CD14-positive monocyte (primary cell): ENCODE measurements at regions not wholly inside any gene's neighbourhood (a gene's known extent, or its start where the extent isn't known, plus 50 kb on each side); places are given as distances from the start of the nearest gene placed in this dataset.
"Not testable (repeated sequence)": the region's sequence is repeated elsewhere in the genome, so short reads cannot be mapped to it uniquely, and the experiment has no call there.

ENCODE experiments used
- DNase-seq, 3 donors: peaks; one replicate each; pipeline ENCODE4 v3.0.0-alpha.2; 2011 to 2022
- H2AFZ ChIP-seq: 2 replicates; pipeline ENCODE4 v1.6.0; 2012; ENCODE audit warnings: mild to moderate bottlenecking, low read depth, low read length, inconsistent platforms; ENCODE audit not compliant: insufficient read depth, poor library complexity, severe bottlenecking
- H3K27ac ChIP-seq, 2 donors: 1 replicate in 1 of 2; 2 replicates in 1 of 2; pipeline ENCODE4 v1.5.1; 2012 to 2013; ENCODE audit warnings: low read length in 2 of 2, control low read depth in 1 of 2, inconsistent platforms in 1 of 2, low read depth in 1 of 2, mild to moderate bottlenecking in 1 of 2
- H3K27me3 ChIP-seq, 2 donors: one replicate each; pipeline versions ENCODE4 v1.6.0 to v1.6.1; 2011 to 2013; ENCODE audit warnings: low read length in 2 of 2; ENCODE audit not compliant: control insufficient read depth in 2 of 2, insufficient read depth in 2 of 2
- H3K36me3 ChIP-seq, 2 donors: replicated peaks in 1 of 2; 1 replicate in 1 of 2; 2 replicates in 1 of 2; pipeline versions ENCODE4 v1.5.1 to v1.6.1; 2012 to 2013; ENCODE audit warnings: low read length in 2 of 2, control low read depth in 1 of 2, inconsistent platforms in 1 of 2, mild to moderate bottlenecking in 1 of 2; ENCODE audit not compliant: insufficient read depth in 2 of 2, control insufficient read depth in 1 of 2
- H3K4me1 ChIP-seq, 2 donors: 1 replicate in 1 of 2; 2 replicates in 1 of 2; pipeline versions ENCODE4 v1.5.1 to v1.6.1; 2012 to 2013; ENCODE audit warnings: low read length in 2 of 2, control low read depth in 1 of 2, inconsistent platforms in 1 of 2, mild to moderate bottlenecking in 1 of 2, moderate library complexity in 1 of 2; ENCODE audit not compliant: insufficient read depth in 2 of 2, control insufficient read depth in 1 of 2
- H3K4me2 ChIP-seq: replicated peaks from 2 replicates; pipeline ENCODE3; 2012; ENCODE audit warnings: low read length, moderate library complexity, mild to moderate bottlenecking; ENCODE audit not compliant: poor library complexity, severe bottlenecking; ENCODE audit errors: extremely low read depth
- H3K4me3 ChIP-seq, 3 experiments: fragments of 200-600 bp in 1 of 3; sonication (generic) in 1 of 3; replicated peaks in 1 of 3; 1 replicate in 2 of 3; 2 replicates in 1 of 3; pipeline ENCODE4 v1.5.1; 2011 to 2013; ENCODE audit warnings: low read length in 3 of 3, mild to moderate bottlenecking in 3 of 3, control low read depth in 2 of 3, low read depth in 2 of 3, inconsistent platforms in 1 of 3, moderate library complexity in 1 of 3
- H3K79me2 ChIP-seq: 2 replicates; pipeline ENCODE4 v1.6.0; 2012; ENCODE audit warnings: mild to moderate bottlenecking, control low read depth, inconsistent platforms, low read length, moderate library complexity; ENCODE audit not compliant: insufficient read depth
- H3K9ac ChIP-seq: 2 replicates; pipeline ENCODE4 v1.6.0; 2017; ENCODE audit warnings: low read length, mild to moderate bottlenecking; ENCODE audit not compliant: insufficient read depth, poor library complexity, severe bottlenecking
- H3K9me3 ChIP-seq, 2 donors: replicated peaks in 1 of 2; 1 replicate in 1 of 2; 2 replicates in 1 of 2; pipeline versions ENCODE4 v1.5.1 to v1.6.1; 2012 to 2013; ENCODE audit warnings: low read length in 2 of 2, control low read depth in 1 of 2; ENCODE audit not compliant: control insufficient read depth in 1 of 2, insufficient read depth in 1 of 2
- H4K20me1 ChIP-seq: 2 replicates; pipeline ENCODE4 v1.6.0; 2012; ENCODE audit warnings: mild to moderate bottlenecking, low read length, control low read depth, moderate library complexity; ENCODE audit not compliant: insufficient read depth
- H3K27ac Mint-ChIP-seq, 7 donors: one replicate each; pipeline ENCODE4 v1.8.0; 2020; ENCODE audit warnings: mild to moderate bottlenecking in 7 of 7, mixed read lengths in 7 of 7, moderate library complexity in 6 of 7, inconsistent platforms in 2 of 7
- H3K27me3 Mint-ChIP-seq, 3 donors: one replicate each; pipeline ENCODE4 v1.8.0; 2021 to 2022; ENCODE audit warnings: low read depth in 3 of 3, mild to moderate bottlenecking in 3 of 3, mixed read lengths in 3 of 3, moderate library complexity in 3 of 3, inconsistent platforms in 1 of 3
- H3K36me3 Mint-ChIP-seq, 2 donors: one replicate each; pipeline ENCODE4 v1.8.0; 2020; ENCODE audit warnings: mixed read lengths in 2 of 2, inconsistent platforms in 1 of 2, mild to moderate bottlenecking in 1 of 2
- H3K4me1 Mint-ChIP-seq: one replicate; pipeline ENCODE4 v1.8.0; 2020; ENCODE audit warnings: mild to moderate bottlenecking, mixed read lengths
- H3K4me3 Mint-ChIP-seq, 2 donors: one replicate each; pipeline ENCODE4 v1.8.0; 2020; ENCODE audit warnings: mild to moderate bottlenecking in 2 of 2, mixed read lengths in 2 of 2, moderate library complexity in 1 of 2
- H3K9me3 Mint-ChIP-seq, 7 donors: one replicate each; pipeline ENCODE4 v1.8.0; 2020 to 2022; ENCODE audit warnings: mixed read lengths in 7 of 7, mild to moderate bottlenecking in 6 of 7, moderate library complexity in 6 of 7, inconsistent platforms in 2 of 7
- CTCF ChIP-seq: fragments of 200-600 bp; IDR thresholded peaks from one replicate; pipeline ENCODE4 v1.8.0; 2022; ENCODE audit warnings: antibody characterized with exemption, mild to moderate bottlenecking
- WGBS: methylation state at CpG from one replicate; pipeline ENCODE4 v1.1.5; 2013; ENCODE audit warnings: missing lambda C conversion rate; ENCODE audit not compliant: insufficient coverage; 5-methylcytosine and 5-hydroxymethylcytosine counted together
- intact Hi-C, 2 donors: fragments of 100-400 bp; cut with micrococcal nuclease; formaldehyde crosslinking; loops; one replicate each; pipeline versions ENCODE4 v1.15.0 to v1.15.1; 2023

GRCh38 chr12:76177821-76178220 lies 93.3 kb upstream of the NAP1L1 start:
- Mint-ChIP-seq H3K9me3 (peaks cover 0 to 9% (median 3%) of the 10 kb centered on the region in 7 donors), H3K27ac (no peak overlapping the region), H3K4me3 (no peak overlapping the region), H3K4me1 (peaks cover 7% of the 10 kb centered on the region), H3K36me3 (no peaks in the 10 kb centered on the region), H3K27me3 (peaks cover 4 to 9% (median 5%) of the 10 kb centered on the region in 3 donors)
- Histone ChIP-seq H3K27me3 (no peaks in the 10 kb centered on the region), H4K20me1 (no peaks in the 10 kb centered on the region), H3K9ac (no peak overlapping the region), H3K4me1 (peaks cover under 1 to 3% of the 10 kb centered on the region in 2 donors), H3K36me3 (no peaks in the 10 kb centered on the region), H3K9me3 (no peaks in the 10 kb centered on the region), H3K4me3 (no peak overlapping the region), H3K79me2 (no peaks in the 10 kb centered on the region), H3K4me2 (no peak overlapping the region), H3K27ac (no peak overlapping the region), H2AFZ (no peak overlapping the region)
- WGBS, result 100% methylated on average over 4 of the region's 4 CpGs
- intact Hi-C loops, result no loop called here
- no peak for TF ChIP-seq CTCF
- DNase-seq, result peak in 1 of 3 donors; percentile 28

- no peaks in the 10 kb centered on the region for H3K9me3 ChIP-seq
- peaks cover 3 to 9% (median 6%) of the 10 kb centered on the region in 3 donors for H3K27me3 Mint-ChIP-seq
- H3K79me2 ChIP-seq, result no peaks in the 10 kb centered on the region
- H4K20me1 ChIP-seq, result no peaks in the 10 kb centered on the region
- TF ChIP-seq CTCF, result no peak
- no peak overlapping the region for H3K27ac ChIP-seq
- H3K9me3 Mint-ChIP-seq, result peaks cover 0 to 9% (median 3%) of the 10 kb centered on the region in 7 donors
- intact Hi-C loops, result no loop called here
- H3K4me3 ChIP-seq, result no peak overlapping the region
- no peak overlapping the region for H3K4me2 ChIP-seq
- no peak overlapping the region for H2AFZ ChIP-seq
- no peaks in the 10 kb centered on the region for H3K27me3 ChIP-seq
- H3K27ac Mint-ChIP-seq, result no peak overlapping the region
- H3K36me3 ChIP-seq, result no peaks in the 10 kb centered on the region
- peaks cover 16% of the 10 kb centered on the region for H3K4me1 Mint-ChIP-seq
- H3K9ac ChIP-seq, result no peak overlapping the region
- DNase-seq, result no peak
- H3K4me1 ChIP-seq, result peaks cover 10 to 12% of the 10 kb centered on the region in 2 donors
- no peak overlapping the region for H3K4me3 Mint-ChIP-seq
- no peaks in the 10 kb centered on the region for H3K36me3 Mint-ChIP-seq
Measured at GRCh38 chr12:76176940-76177339, 92.5 kb upstream of the NAP1L1 start.

- 83% methylated on average over 1 of the region's 5 CpGs for WGBS
- H3K4me3 Mint-ChIP-seq, H3K27me3 ChIP-seq, H3K79me2 ChIP-seq, H3K27ac ChIP-seq, H2AFZ ChIP-seq, H3K9me3 ChIP-seq, H3K9ac ChIP-seq, DNase-seq, H3K36me3 ChIP-seq, H3K36me3 Mint-ChIP-seq, intact Hi-C loops, H3K27ac Mint-ChIP-seq, H3K4me2 ChIP-seq, H3K4me3 ChIP-seq, H4K20me1 ChIP-seq, H3K9me3 Mint-ChIP-seq, H3K27me3 Mint-ChIP-seq: not testable (repeated sequence)
- H3K4me1 ChIP-seq, result peaks cover 12 to 14% of the 10 kb centered on the region in 2 donors
- peaks cover 20% of the 10 kb centered on the region for H3K4me1 Mint-ChIP-seq
Measured at GRCh38 chr12:76175946-76176345, 91.5 kb upstream of the NAP1L1 start.
